ENCODE measurements at regions not wholly inside any gene's neighbourhood (a gene's known extent, or its start where the extent isn't known, plus 50 kb on each side); places are given as distances from the start of the nearest gene placed in this dataset.

- DNase-seq (ENCODE audit: low spot score) (no peak), ATAC-seq (no peak)
- intact Hi-C loops (cut with DNase I) = no loop called here
Measured at GRCh38 chr16:64181271-64181925, 940.5 kb downstream of the CDH11 start.

DNA sequence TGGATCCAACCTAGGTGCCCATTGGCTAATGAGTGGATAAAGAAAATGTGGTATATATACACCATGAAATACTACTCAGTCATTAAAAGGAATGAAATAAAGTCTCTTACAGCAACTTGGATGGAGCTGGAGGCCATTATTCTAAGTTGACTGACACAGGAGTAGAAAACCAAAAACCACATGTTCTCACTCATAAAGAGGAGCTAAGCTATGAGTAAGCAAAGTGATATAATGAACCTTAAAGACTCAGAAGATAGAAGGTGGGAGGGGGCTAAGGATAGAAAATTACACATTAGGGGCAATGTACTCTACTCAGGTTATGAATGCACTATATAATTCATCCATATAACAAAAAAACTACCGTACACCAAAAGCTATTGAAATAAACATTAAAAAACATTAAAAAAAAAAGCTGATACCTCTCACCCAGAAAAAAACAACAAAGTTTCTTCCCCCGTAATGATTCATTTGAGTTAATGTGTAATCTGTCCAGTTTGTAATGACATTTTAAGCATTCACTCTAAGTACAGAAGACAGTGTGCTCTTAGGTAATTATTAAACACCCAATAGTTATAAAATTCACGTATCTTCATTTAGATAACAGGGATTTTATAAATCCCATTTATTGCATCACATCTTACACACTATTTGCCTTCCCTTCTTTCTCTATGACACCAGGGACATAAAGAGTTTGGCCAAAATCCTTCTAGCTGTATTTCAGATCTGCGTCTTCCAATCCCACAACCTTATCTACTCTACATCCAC, 941.5 kb downstream of the CDH11 start:
- intact Hi-C loops (cut with DNase I) = no loop called here
- ATAC-seq (no peak), DNase-seq (ENCODE audit: low spot score) (no peak)

DNA sequence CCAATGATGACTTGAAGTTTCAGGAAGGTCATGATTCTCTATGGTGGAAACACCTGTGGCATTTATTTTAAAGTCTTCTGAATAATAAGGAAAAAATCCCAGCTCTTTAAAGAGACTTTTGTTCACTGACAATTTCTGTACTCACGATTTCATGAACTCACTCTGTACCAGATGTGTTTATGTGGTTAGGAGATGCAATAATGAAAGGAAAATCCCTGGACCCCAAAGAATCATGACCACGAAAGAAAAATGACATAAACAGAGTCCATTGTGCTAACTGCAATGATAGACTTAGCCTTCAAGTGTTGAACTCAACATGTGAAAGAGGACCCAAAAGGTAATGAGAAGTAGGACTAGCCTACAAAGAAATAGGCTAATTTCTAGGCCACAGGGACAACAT, 947.5 kb downstream of the CDH11 start:
- no peak for ATAC-seq
- no peak for DNase-seq (ENCODE audit: low spot score)
- intact Hi-C loops (cut with DNase I) = no loop called here

GRCh38 chr16:64172652-64173051, 949.2 kb downstream of the CDH11 start:
- no peak for ATAC-seq
- intact Hi-C loops (cut with DNase I) = no loop called here
- DNase-seq (ENCODE audit: low spot score) = no peak

- ATAC-seq = no peak
- no peak for DNase-seq (ENCODE audit: low spot score)
- intact Hi-C loops (cut with DNase I) = no loop called here
Measured at GRCh38 chr16:64172226-64172625, 949.6 kb downstream of the CDH11 start.

- ATAC-seq = no peak
- DNase-seq (ENCODE audit: low spot score) = no peak
- intact Hi-C loops (cut with DNase I) = no loop called here
Measured at GRCh38 chr16:64171632-64172031, 950.2 kb downstream of the CDH11 start.

DNA sequence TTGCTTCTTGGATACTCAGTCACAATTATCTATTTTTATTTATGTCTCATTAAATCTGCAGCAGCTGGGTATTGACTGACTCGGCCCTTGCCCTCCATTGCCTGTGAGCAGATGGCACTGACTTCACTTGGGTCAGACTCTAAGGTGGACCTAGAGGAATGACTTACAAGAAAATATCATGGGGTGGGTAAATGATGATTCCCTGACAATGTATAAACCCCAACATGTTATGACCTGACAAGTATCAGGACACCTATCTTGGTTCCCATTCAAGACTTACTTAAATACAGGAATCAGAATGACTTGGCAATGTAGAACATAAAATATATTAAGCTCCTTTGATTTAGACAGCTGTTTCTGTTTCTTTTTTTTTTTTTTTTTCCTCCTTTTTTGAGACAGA, 953.5 kb downstream of the CDH11 start:
- intact Hi-C loops (cut with DNase I) = no loop called here
- ATAC-seq (no peak), DNase-seq (ENCODE audit: low spot score) (no peak)

DNA sequence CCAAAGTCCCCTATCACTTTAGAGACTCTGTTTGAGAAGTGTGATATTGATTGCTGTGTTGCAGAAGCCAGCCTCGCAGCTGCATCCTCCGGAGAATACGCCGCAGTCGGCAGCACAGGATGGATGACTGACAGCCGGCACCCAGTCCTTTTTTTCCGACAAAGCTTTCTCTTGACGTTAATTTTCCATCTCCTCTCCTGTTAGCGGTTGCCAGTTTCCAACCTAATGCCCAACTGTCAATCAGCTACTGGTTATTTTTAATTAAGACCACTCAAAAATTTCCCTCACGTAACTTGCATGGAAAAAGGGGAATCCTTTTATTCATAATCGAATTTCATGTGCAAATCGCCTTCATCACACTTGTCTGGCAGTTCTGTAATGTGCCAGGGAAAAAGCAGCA, 953.9 kb downstream of the CDH11 start:
- intact Hi-C loops (cut with DNase I) = no loop called here
- DNase-seq (ENCODE audit: low spot score) = no peak
- no peak for ATAC-seq

DNA sequence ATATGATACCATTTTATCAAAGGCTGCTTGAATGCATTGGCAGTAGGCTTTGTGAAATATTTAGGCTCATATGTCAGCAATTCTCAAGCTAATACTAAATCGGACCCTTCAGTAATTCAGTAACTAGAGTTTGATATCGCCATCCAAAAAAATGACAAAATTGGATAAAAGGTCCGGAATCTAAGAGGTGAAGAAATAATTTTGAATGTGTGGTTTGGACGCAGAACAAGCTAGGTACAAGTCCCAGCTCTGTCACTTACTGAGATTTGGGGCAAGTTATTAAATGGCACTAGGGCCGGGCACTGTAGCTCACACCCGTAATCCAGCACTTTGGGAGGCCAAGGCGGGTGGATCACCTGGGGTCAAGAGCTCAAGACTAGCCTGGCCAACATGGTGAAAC, 956.5 kb downstream of the CDH11 start:
- no peak for DNase-seq (ENCODE audit: low spot score)
- ATAC-seq = no peak
- intact Hi-C loops (cut with DNase I) = no loop called here

GRCh38 chr16:64162613-64163375, 959.1 kb downstream of the CDH11 start:
- DNase-seq (ENCODE audit: low spot score) (no peak), ATAC-seq (no peak)
- intact Hi-C loops (cut with DNase I) = no loop called here

DNA sequence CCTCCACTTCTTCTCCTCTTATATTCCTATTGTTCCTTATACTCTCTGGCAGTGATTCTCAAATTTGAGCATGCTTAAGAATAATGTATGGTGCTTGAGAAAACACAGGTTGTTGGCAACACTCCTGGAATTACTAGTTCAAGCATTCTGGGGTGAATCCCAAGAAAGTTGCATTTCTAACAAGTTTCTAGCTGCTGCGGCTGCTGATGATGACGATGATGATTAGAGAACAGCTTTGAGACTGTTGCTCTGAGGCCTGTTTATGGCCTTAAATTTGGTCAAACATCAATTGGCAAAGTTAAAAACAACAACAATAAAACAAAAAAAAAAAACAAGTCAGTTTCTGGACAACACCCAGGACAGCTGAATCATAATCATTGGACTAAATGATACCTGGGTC, 961.9 kb downstream of the CDH11 start:
- intact Hi-C loops (cut with DNase I) = no loop called here
- no peak for DNase-seq (ENCODE audit: low spot score)
- ATAC-seq = no peak

DNA sequence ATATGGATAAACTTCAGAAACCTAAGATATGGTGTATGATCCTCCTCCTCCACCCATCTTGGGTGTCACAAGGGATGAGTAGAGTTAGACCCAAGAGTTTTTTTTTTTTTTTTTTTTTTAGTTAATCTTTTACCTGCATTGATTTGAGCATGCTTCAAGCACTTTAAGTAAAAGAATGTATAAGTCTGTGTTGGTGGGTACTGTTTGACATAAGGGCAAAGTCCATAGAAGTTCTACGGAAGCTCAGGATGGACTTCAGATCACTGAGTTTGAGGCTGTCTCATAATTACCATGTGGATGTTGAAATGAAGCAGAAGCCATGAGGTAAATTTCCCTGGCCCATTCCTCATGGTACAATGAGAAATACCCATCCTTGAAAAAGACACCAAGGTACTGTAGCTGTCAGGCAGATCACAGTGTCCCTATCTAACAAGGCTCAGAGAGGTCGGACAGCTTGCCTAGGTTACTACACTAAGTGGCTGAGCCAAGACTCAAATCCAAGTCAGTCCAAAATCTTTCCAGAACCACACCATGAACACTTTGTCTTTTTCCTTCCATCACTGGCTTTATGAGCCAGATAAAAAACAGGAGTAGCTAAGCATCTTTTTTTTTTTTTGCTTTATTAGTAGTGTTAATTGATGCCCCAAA, 962.8 kb downstream of the CDH11 start:
- intact Hi-C loops (cut with DNase I) = no loop called here
- no peak for DNase-seq (ENCODE audit: low spot score)
- no peak for ATAC-seq

DNA sequence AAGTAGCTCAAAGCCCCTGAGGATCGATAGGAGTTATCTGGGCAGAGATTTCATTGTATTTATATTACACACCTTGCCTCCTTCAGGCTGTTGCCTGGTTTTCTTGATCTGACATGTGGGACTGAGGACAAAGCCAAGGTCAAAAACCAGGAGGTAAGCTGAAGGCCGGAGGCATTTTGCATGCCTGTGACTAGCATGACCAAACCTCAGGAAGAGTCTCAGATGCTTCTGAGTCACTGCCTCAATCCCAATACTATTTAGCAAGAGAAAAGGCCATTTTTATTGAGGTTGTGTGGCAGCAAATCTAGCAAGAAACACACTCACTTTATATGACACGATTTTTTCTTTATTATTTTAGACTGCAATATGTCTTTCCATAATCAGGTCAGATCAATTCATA, 968.1 kb downstream of the CDH11 start:
- ATAC-seq (no peak), DNase-seq (ENCODE audit: low spot score) (no peak)
- intact Hi-C loops (cut with DNase I) = no loop called here

DNA sequence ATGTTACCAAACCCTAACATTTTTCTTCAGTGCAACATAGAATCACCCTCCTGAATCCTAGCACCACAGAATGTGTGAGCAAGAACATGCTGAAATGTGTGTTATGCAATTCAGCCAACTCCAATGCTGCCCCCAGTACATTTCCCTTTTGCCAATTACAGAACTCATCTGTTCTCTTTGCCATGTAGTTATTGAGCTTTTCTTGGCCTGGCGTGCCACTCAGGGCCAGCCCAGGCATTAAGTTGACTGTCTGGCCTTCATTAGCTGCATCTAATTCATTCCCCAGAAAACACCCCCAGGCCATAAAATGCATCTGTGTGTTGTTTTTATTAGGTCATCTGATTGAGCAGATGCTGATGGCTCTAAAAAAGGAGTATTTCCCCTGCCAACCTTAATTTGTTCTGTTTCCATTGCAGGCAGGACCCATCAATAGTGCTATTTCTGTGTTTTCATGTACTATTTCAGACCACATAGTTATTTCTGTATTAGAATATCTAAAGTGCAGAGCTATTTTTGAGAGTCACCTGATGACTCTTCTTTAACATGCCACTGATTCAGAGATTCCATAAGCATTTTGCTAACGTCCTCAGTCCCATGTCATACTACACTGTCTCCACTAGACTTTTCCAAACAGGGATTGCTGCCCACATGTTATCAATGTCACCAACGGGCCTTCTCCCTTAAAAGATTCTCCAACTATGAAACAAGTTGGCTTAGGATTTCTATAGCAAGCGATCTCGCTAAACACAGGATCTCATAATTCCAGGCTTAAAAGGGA, 969.7 kb downstream of the CDH11 start:
- DNase-seq (ENCODE audit: low spot score) (no peak), ATAC-seq (no peak)
- intact Hi-C loops (cut with DNase I) = no loop called here

DNA sequence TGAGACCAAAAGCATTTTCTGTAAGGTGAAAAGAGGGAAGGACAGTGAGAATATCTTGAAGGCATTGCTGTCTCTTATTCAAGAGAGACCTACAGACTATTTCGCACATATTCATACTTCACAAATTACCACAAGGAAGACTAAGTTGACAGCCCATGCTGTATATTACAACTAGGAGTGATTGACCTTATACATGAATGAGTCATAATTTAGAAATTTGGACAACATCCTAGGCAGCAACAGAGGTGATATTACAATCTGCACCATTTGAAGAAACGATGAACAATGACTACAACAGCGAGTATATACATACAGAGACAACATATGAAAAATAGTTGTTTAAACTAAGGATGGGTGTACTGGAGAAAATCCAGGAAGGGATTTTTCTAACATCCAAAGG, 971.7 kb downstream of the CDH11 start:
- no peak for DNase-seq (ENCODE audit: low spot score)
- no peak for ATAC-seq
- intact Hi-C loops (cut with DNase I) = no loop called here

DNA sequence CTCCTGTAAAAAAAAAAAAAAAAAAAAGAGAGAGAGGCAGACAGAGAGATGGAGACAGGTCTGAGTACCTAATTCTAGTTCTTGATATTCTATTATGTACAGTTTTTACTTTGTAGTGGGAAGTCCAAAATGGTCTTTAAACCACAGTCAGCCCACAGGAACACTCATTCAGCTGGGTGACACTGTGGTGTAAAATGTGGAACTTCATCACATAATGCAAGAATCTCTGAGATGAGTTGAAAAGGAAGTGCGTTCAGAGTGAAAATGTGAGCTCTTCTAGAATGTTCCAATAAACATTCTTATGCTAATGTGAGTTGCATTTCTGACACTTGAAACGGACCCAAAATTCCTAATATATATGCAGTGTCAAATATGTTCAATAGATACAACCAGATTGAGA, 972.1 kb downstream of the CDH11 start:
- no peak for ATAC-seq
- DNase-seq (ENCODE audit: low spot score) = no peak
- intact Hi-C loops (cut with DNase I) = no loop called here

GRCh38 chr16:64148356-64148755, 973.5 kb downstream of the CDH11 start:
- DNase-seq (ENCODE audit: low spot score) (no peak), ATAC-seq (no peak)
- intact Hi-C loops (cut with DNase I) = no loop called here

DNA sequence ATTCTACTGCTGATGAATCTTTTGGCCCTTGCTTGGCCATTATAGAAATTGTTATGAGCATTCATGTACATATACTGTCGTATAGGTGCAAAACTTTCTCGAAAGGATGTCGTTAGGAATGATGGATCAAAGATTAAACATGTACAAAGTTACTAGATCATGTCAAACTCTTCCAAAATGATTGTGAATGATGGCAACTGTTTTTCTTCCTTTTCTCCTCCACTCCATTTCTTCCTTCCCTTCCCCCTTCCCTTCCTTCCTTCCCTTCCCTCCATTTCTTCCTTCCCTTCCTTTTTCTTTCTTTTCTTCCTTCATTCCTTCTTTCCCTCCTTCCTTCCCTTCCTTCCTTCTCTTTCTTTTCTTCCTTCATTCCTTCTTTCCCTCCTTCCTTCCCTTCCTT, 973.9 kb downstream of the CDH11 start:
- intact Hi-C loops (cut with DNase I) = no loop called here
- DNase-seq (ENCODE audit: low spot score) (no peak), ATAC-seq (no peak)

DNA sequence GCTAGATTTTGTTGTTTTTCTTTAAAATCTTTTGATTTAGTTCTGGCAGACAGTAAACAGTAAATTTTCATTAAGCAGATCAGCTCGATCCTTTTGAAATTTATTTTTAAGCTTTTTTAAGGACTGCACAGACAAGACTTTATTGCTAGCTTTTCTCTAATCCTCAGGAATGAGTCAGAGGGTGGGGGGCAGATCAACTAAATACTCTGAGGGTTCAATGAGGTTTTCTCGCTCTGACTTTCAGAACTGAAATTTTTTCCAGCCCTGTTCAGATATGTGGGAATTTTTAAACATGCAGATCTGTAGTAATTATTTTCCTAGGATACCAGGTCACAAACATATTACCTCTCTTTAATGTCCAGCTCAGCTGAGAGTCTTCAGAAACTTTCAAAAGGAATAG, 977.2 kb downstream of the CDH11 start:
- DNase-seq (ENCODE audit: low spot score) (no peak), ATAC-seq (no peak)
- intact Hi-C loops (cut with DNase I) = no loop called here
